Stimulated activated CD4-positive, alpha-beta T cell treated with anti-CD3 and anti-CD28 coated beads, Interleukin-15, amount 100 ng/mL, for 1 hour (primary cell): ENCODE measurements at regions not wholly inside any gene's neighbourhood (a gene's known extent, or its start where the extent isn't known, plus 50 kb on each side); places are given as distances from the start of the nearest gene placed in this dataset.
"Not testable (repeated sequence)": the region's sequence is repeated elsewhere in the genome, so short reads cannot be mapped to it uniquely, and the experiment has no call there.

Source experiments
- DNase-seq, 2 donors: peaks; one replicate each; pipeline ENCODE4 v3.0.0-alpha.2; 2020; ENCODE audit warnings: low read depth in 1 of 2, low spot score in 1 of 2

DNA sequence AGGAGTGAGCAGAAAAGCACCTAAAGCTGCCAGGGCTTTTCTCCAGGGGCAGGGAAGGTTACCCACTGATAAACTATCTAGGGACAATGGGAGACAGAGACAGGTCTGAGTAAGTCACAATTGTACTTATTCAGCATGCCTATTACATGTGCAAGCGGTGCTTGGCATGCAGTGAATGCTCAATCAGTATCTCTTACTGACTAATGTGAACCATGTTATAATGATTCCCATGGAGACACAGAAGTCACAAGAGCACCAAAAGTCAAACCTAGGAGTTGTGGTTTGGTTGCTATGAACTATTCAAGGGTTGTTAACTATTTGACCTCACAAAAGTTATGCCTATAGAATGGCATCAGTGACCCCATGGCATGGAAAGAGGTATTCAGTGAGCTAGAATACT lies 50.0 kb upstream of the RASGRP1 start:
- DNase-seq = no peak

DNA sequence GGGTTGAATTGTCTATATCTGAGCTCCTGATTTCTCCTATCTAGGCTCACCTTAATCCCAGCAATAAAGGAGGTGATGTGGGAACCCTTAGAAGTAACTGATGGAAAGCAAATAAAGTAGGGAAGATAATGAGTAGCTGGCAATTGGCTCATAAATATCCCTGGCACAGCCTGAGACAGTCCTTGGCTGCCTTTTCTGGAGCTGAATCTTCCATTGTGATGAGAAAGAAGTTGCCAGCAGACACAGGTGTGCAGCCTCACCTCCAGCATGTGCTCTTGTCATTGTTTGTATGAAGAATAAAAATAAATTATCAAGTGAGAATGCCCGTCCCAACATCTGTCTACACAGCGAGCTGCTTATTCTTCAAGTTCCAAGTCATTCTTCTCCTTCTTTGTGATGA lies 53.2 kb upstream of the RASGRP1 start:
- no peak for DNase-seq

DNA sequence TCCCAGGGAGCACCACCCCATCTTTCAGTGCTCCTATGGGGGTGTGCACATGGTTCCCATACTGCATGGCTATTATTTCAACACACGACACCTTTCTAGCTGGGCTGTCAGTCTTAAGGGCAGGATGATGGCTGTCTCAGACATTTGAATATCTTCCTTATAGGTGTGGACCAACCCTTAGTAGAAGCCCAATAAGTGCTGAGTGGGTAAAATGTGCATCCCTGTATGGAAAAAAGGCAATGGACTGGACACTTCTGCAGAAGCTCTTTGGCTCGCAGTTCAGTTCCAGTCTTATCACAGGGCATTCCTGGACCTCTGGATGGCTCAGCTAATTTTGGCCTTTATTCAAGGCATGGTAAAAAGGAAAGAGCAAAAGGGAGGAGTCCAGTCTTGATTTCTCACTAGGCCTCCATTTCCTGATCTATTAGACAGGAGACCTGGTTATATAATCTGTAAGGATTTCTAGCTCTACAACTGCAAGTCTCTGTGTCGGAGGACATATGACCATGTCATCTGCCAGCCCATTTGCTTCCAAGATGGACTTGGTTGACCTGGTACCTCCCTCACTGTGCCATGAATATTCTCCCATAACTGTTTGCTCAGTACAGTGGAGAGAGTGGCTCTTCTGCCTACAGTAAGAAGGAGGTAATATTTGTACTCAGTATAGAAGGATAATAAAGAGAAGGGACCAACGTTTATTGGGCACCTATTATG lies 53.8 kb upstream of the RASGRP1 start:
- no peak for DNase-seq

DNA sequence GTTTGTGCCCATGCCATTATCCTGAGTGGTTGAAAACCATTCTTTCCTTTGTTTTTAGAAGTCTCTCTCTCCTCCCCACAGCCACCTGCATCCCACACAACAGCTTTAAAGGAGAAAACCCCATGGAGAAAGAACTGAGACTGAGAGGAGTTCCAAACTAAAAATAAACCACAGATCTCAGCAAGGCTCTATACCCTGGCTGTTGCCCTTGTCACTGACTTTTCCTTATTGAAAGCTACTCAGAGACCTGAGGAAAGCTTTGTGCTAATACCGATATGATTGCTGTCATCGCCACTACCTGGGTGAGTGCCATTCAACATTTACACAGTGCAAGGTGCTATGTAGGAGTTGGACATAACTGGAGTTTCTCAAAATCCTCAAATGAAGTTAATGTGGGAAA lies 55.5 kb upstream of the RASGRP1 start:
- DNase-seq = no peak

DNA sequence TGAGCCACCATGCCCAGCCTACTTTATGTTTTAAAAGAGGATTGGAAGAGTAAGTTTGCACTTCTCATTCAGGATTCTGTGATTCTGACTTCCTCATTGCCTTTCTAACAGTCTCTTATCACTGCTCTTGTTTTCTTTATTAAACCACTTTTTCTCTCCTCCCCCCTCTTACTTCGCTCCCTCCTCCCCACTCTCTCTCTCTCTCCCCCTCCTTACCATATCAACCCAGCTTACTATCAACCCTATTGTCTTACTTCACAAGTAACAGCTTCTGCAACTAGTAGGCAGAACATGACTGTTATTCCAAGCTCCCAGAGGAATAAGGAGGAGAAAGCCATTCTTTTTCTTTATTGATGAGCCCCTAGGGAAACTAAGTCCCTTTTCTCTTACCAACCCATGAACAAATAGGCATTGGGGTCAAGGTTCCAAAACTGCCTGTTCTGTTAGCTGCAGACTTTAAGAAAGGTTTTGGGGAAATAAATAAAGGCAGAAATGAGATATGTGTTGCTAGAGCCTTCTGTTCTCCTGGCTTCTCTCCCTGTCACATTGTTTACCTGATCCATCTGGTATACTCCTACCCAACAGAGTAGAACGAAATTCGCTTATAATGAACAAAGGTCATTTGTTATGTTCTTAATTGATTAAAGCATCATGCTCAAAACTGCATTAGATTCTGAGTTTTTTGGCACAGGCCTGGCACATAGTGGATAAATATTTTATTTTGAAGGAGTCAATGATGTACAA lies 56.4 kb upstream of the RASGRP1 start:
- no peak for DNase-seq

DNA sequence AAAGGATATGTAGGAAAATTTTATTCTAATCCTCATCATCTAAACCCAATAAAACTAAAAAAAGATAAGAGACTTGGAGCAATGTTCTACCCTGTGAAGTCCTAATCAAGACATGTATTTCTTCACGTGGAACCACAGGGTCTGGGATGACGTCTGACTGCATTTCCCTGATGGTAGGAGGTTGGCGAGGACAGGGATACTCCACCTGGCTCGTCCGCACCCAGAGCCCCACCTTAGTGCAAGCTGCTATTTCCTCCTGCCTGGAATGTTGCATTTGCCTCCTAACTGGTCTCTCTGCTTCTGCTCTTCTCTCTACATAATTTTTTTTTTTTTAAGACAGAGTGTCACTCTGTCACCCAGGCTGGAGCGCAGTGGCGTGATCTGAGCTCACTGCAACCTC lies 57.7 kb upstream of the RASGRP1 start:
- DNase-seq = no peak

DNA sequence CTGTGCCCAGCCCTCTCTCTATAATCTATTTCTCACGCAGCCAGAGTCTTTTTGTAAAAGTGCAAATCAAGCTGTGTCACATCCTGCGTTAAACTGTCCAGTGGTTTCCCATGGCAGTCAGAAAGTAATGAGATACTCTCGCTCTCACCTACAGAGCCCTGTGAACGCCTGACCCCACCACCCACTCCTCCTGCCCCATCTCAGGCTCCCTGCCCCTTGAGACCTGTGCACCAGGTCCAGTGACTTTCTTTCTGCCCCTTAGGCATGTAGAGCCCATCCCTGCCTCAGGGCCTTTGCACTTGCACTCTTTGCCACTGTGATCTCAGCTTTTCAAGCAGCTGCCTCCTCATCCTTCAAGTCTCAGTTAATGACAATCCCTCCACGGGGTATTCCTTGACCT lies 58.3 kb upstream of the RASGRP1 start:
- no peak for DNase-seq

DNA sequence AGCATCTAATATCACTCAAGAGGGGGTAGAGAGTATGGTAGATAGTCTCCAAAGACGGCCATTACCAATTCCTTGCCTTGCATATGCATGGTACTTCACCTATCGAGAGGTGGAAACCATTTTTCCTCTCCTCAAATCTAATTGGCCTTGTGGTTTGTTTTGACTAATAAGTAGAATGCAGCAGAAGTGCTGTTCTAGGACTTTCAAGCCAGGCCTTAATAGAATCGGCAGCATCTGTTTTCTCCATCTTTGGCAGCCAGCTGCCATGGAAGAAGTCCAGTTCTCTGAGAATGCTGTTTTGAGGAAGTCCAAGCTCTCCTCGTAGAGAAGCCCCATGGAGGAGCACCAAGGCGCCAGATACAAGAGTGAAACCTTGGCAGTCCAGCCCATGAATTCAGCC lies 59.1 kb upstream of the RASGRP1 start:
- no peak for DNase-seq

DNA sequence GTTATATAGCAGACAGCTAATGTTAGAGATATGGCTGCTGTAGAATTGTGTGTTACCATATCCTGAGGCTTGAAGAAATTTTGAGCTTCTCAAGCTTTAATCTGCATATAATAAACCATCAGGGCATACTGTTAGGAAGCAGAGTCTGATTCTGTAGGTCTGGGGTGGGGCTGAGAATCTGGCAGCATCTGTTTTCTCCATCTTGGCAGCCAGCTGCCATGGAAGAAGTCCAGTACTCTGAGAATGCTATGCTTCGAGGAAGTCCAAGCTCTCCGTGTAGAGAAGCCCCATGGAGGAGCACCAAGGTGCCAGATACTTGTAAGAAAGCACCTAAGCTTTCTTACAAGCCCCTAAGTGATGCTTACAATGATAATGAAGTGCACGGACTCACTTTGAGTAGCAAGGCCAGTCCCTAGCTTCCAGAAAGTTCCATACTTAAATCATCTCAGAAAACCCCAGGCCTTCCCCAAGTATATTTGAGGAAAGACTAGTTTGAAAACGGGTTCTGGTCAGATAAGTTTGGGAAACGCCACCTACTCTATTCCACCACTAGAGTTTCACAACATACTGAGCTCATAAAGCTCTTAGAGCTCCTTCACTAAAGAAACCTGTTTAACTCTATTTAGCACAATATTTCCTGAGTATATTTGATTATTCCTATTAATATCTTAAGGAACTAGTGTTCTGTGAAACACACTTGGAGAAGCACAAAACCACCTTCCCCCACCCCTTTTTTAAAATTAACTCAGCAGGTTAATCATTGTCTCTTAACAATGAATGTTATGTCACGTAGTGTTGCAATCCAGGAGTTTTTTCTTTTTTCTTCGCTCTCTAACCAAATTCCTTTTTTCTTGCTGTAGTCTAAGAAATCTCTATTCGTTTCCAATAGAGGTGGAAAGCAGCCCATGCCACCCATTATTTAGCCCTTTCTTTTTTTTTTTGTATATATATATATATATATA lies 59.9 kb upstream of the RASGRP1 start:
- DNase-seq = no peak

DNA sequence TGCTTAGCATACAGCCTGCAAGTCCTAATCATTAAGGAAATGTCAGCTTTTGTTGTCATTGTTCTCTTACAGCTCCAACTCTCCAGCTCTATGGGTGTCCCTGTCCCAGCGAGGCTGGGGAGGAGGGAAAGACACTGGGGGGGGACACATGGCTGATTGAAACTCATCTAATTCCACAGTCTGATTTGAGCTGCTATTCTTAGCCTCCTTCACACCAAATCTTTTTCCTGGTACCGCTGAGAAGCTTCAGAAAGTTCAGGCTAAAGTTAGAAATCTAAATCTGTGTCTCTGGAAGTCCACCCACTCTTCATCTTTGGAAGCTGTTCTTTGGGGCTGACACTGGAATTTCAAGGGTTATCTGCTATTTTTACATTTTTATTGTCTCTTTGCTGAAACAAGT lies 61.3 kb upstream of the RASGRP1 start:
- no peak for DNase-seq

DNA sequence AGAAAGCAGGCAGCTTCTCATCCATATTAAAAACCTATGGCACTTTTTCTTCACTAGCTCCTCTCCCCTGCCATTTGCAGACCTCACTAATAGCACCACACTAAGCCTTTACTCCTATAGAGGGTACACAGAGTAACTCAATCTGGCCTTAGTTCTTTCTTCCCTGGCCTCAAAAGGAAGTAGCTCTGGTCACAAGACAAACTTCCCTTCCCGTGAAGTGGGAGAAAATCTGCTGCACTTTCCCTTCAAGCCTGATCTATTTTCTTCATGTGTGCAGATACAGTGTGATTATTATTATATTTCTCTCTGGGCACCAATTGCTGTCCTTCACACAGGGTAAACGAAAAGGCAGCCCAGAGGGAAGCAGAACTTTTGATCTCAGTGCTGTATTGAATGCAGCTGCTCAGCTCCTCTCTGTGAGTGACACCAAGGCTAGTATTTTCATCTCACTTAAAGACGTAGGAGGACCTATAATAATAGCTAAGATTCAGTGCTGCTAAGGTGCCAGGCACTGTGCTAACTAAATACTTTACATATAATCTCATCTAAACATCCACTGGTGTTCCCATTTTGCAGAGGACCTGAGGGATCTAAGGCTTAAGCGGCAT lies 61.9 kb upstream of the RASGRP1 start:
- DNase-seq = no peak

DNA sequence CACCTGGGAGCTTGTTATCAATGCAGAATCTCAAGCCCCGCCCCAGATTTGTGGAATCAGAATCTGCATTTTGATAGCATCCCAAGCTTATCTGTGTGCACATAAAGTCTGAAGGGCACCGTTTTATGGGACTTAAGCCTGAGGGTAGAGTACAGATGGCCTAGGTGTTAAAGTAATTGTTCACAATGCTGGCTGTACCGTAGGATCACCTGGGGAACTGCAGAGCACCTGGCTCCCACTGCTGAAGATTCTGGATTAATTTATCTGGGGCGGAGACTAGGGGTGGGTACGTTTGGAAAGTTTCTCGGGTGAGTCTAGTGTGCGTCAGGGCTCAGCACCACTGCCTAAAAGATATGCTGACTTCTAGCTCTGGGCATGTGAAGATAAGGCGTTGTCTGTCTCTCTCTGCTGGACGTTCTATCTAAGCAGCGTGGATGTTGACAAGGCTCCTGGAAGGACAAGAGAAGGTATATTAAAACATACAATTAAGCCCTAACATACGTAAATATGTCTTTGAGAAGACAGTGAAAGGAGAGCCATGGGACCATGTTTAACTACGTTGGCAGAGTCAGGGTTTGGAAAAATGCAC lies 63.2 kb upstream of the RASGRP1 start:
- DNase-seq = no peak

DNA sequence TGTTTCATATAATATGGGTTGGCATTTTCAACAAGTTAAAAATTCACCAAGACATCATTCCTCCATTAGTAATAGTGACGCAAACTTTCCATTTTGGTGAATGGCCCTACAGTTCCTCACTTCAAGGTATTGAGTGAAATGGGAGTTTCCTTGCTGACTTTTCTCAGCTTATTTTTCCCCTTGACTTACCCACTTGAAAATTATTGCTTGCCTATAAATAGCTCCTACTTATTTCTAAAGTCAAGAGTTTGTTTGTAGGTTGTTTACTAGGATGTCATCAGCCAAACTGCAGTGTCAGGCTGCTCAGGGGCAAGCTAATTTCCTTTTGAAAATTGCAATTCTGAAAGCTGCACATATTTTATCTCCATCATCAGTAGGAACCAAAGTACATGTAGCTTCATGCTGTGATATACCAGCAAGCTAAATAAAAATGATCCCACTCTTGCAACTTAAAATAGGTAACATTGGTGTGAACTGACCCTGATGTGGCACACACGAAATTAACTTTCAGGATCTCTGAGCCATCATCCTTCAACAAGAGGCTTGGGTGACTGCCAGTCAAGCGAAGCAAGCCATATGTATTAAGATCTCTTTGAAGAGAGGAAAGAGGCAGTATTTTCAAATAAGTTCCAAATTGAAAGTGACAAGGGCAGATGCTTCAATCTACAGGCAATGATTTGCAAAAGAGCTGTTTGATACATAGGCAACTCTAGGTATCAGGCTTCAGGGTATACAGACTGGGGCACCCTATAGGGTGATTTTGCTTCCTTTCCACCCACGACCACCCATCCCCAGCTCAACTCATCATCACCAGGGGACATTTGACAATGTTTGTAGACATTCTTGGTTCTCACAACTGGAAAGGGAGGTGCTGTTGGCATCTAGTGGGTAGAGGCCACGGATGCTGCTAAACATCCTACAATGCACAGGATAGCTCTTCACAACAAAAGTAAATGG lies 66.8 kb upstream of the RASGRP1 start:
- no peak for DNase-seq

DNA sequence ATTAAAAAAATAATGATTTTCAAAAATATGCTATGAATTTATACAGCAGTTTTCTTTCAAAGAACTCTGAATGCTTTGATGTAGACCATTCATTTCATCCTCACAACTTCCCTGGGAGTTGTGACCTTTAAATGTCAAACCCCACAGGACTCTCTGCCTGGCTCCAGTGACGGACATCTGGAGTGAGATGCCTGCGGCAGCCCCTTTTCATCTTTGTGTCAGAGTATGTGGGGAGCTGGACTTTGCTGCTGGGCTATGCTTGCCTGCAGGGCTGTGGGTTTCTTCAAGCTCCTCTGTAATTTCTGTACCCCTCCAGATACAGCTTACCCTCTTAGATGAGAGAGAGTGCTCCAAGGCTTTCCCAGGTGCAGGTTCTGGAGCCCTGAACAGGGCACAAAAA lies 70.6 kb upstream of the RASGRP1 start:
- DNase-seq = no peak

DNA sequence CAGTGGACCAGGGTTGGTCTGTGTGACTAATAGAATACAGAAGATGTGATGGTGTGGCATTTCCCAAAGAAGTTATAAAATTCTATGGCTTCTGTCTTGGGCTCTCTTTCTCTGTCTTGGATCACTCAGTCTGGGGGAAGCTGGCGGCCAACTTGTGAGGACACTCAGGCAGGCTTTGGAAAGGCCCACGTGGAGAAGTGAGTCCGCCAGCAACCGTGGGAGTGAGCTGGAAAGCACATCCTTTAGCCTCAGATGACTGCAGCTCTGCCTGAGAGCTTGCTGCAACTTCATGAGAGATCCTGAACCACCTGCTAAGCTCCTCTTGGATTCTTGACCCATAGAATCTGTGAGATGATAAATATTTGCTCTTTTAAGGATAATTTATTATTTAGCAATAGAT lies 72.0 kb upstream of the RASGRP1 start:
- DNase-seq = no peak

DNA sequence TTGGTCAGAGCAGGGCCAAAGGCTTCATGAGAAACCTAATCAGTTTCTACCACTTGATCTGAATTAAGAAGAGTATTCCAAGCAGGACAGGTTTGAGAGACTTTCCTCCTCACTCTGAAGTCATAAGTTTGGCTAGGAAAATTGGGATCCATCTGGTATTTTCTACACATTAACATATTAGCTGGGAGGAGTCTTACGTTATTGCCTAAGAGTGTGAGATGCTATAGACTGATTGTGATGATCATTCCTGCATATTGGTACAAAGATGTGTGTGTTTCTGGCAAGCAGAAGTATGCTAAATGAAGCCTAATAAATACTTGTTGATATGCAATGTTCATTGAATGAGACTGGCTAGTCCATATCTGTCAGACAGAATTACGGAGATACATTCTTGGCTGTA lies 73.5 kb upstream of the RASGRP1 start:
- no peak for DNase-seq

DNA sequence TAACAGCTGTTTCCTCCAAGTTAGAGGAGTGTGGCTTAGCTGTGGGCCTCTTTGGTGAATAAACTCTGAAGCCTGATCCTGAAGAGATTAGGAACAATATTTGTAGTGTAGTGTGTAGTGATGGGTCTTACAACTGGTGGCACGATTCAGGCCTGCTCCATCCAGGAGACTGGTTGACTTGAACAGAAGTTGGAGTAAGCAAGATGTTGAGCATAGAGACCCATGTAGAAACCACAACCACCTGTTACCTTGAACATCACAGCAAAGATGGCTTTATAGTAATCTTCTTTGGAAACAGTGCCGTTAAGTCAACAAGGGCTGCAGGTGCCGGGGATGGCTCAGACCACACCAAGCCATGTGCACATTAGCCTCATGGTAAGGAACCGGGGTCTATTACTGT lies 74.2 kb upstream of the RASGRP1 start:
- no peak for DNase-seq

DNA sequence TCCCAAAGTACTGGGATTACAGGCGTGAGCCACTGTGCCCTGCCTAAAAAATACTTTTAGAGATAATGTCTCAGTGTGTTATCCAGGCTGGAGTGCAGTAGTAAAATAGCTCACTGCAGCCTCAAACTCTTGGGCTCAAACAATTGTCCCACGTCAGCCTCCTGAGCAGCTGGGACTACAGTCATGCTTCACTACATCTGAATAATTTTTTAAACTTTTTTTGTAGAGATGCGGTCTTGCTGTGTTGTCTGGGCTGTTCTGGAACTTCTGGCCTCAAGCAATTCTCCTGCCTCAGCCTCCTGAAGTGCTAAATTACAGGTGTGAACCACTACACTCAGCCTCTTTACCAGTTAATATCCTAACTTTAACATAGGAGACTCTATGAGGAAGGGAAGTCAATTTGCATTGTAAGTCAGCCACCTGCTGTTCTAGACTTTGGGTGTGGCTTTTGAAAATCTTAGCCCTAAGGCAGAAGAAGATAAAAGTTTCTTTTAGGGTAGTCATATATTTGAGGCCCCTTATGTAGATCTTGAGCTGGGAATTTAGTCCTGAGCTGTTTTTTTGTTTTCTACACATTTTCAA lies 78.2 kb upstream of the RASGRP1 start:
- no peak for DNase-seq

DNA sequence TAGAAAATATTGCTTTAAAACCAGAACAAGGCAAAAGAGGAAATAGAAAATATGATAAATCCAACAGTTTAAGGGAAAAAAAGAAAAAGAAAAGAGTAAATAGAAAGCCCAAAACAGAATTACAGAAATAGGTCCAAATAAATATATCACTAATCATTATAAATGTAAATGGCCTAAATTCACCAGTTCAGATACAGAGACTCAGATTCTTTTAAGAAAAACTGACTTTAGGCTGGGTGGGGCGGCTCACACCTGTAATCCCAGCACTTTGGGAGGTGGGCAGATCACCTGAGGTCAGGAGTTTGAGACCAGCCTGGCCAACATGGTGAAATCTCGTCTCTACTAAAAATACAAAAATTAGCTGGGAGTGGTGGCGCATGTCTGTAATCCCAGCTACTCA lies 79.7 kb upstream of the RASGRP1 start:
- DNase-seq = not testable (repeated sequence)

DNA sequence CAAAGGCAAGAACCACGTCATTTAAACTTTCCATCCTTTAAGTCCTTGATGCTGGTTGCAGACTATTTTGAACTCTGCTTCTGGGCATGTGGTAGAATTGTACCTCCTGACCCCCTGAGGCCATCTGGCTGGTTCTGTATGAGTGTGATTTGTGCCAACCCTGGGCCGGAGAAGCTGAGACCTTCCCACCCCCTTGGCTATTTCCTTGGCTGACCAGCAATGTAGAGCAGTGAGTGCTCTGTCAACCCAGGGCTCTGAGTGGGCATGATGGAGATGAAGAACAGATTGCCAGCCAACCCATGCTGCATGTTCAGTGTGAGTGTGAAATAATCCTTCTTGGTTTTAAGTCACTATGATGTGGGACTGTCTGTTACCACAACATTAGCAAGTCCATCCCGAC lies 82.1 kb upstream of the RASGRP1 start:
- DNase-seq = no peak
